Caco-2 (cell line): ENCODE measurements at regions not wholly inside any gene's neighbourhood (a gene's known extent, or its start where the extent isn't known, plus 50 kb on each side); places are given as distances from the start of the nearest gene placed in this dataset.

ENCODE experiments used
- BruUV-seq: library from RNA; stranded (reverse); fragments of 400-500 nt; replicated peaks from 2 replicates; lab custom pipeline; 2021; lab: Mats Ljungman, UMichigan
- CTCF ChIA-PET: fragments of 300-600 bp; sonication (Branson Sonifier 250); formaldehyde crosslinking; loops from one replicate; lab custom pipeline; 2022; ENCODE audit warnings: antibody characterized with exemption; lab: Charles Lee
- POLR2A ChIA-PET: fragments of 300-600 bp; sonication (Branson Sonifier 250); formaldehyde crosslinking; loops from one replicate; lab custom pipeline; 2022; ENCODE audit warnings: antibody characterized with exemption; lab: Charles Lee
- DNase-seq, 2 experiments: peaks; one replicate each; pipeline versions ENCODE4 v3.0.0 to v3.0.0-alpha.2; 2020 to 2022
- H3K27me3 ChIP-seq: replicated peaks from 2 replicates; pipeline ENCODE4 v1.6.0; 2011; ENCODE audit warnings: low read length; ENCODE audit not compliant: control insufficient read depth, insufficient read depth
- H3K36me3 ChIP-seq: 2 replicates; pipeline ENCODE4 v1.5.1; 2011; ENCODE audit warnings: low read length; ENCODE audit not compliant: control insufficient read depth, insufficient read depth
- H3K4me1 ChIP-seq: fragments of 250-450 bp; sonication (Bioruptor Pico); 2 replicates; pipeline ENCODE4 v1.5.1; 2020; ENCODE audit warnings: mild to moderate bottlenecking
- H3K4me3 ChIP-seq: 2 replicates; pipeline ENCODE4 v1.5.1; 2011; ENCODE audit warnings: low read depth, mild to moderate bottlenecking, control low read depth, low read length
- H3K9me3 ChIP-seq: fragments of 250-450 bp; sonication (Bioruptor Pico); 2 replicates; pipeline ENCODE4 v1.5.1; 2020; ENCODE audit warnings: mild to moderate bottlenecking, moderate library complexity
- H3K27ac Mint-ChIP-seq: one replicate; pipeline ENCODE4 v1.8.0; 2022; ENCODE audit warnings: mixed read lengths; ENCODE audit not compliant: unreplicated experiment
- H3K27me3 Mint-ChIP-seq: one replicate; pipeline ENCODE4 v1.8.0; 2022; ENCODE audit warnings: mixed read lengths; ENCODE audit not compliant: insufficient read depth, unreplicated experiment
- H3K36me3 Mint-ChIP-seq: one replicate; pipeline ENCODE4 v1.8.0; 2022; ENCODE audit warnings: mild to moderate bottlenecking, mixed read lengths; ENCODE audit not compliant: insufficient read depth, unreplicated experiment
- H3K4me1 Mint-ChIP-seq: one replicate; pipeline ENCODE4 v1.8.0; 2022; ENCODE audit warnings: low read depth, mixed read lengths; ENCODE audit not compliant: unreplicated experiment
- H3K4me3 Mint-ChIP-seq: one replicate; pipeline ENCODE4 v1.8.0; 2022; ENCODE audit warnings: mild to moderate bottlenecking, moderate library complexity, mixed read lengths; ENCODE audit not compliant: unreplicated experiment
- H3K9me3 Mint-ChIP-seq: one replicate; pipeline ENCODE4 v1.8.0; 2022; ENCODE audit warnings: mixed read lengths; ENCODE audit not compliant: unreplicated experiment
- CTCF ChIP-seq, 2 experiments: fragments of 200-600 bp in 1 of 2; IDR thresholded peaks; 1 replicate in 1 of 2; 2 replicates in 1 of 2; pipeline versions ENCODE4 v1.5.1 to v1.8.0; 2011 to 2022; ENCODE audit warnings: antibody characterized with exemption in 1 of 2, control low read depth in 1 of 2, inconsistent platforms in 1 of 2, low read depth in 1 of 2, low read length in 1 of 2, mild to moderate bottlenecking in 1 of 2, moderate library complexity in 1 of 2; ENCODE audit not compliant: insufficient read depth in 1 of 2, severe bottlenecking in 1 of 2, unreplicated experiment in 1 of 2
- intact Hi-C: fragments of 100-400 bp; cut with micrococcal nuclease; formaldehyde crosslinking; loops from one replicate; pipeline ENCODE4 v1.10.0; 2022; ENCODE audit not compliant: unreplicated experiment

GRCh38 chr6:67680297-67680932 lies 954.7 kb upstream of the ADGRB3 start:
- Mint-ChIP-seq H3K36me3 (no peaks in the 10 kb centered on the region), H3K27ac (no peak overlapping the region), H3K9me3 (peaks cover 9% of the 10 kb centered on the region), H3K27me3 (no peaks in the 10 kb centered on the region), H3K4me1 (no peaks in the 10 kb centered on the region), H3K4me3 (no peak overlapping the region)
- no peaks in the 10 kb centered on the region for H3K36me3 ChIP-seq
- DNase-seq: no peak
- intact Hi-C loops: no loop called here
- H3K9me3 ChIP-seq: no peaks in the 10 kb centered on the region
- ChIA-PET POLR2A (no interaction called here), CTCF (no interaction called here)
- H3K27me3 ChIP-seq: no peaks in the 10 kb centered on the region
- BruUV-seq: no TSS peak
- no peak for TF ChIP-seq CTCF (IDR thresholded peaks at IDR 0.05; ENCODE audit: insufficient read depth in 1 of 2, low read depth in 1 of 2, low read length in 1 of 2, severe bottlenecking in 1 of 2, unreplicated experiment in 1 of 2)
- H3K4me1 ChIP-seq: no peaks in the 10 kb centered on the region
- no peak overlapping the region for H3K4me3 ChIP-seq

GRCh38 chr6:67679566-67680296 lies 955.4 kb upstream of the ADGRB3 start:
- Mint-ChIP-seq H3K36me3 (no peaks in the 10 kb centered on the region), H3K27me3 (no peaks in the 10 kb centered on the region), H3K4me1 (no peaks in the 10 kb centered on the region), H3K4me3 (no peak overlapping the region), H3K9me3 (peaks cover 9% of the 10 kb centered on the region), H3K27ac (no peak overlapping the region)
- BruUV-seq: no TSS peak
- no peaks in the 10 kb centered on the region for H3K4me1 ChIP-seq
- DNase-seq: no peak
- no peaks in the 10 kb centered on the region for H3K36me3 ChIP-seq
- ChIA-PET POLR2A (no interaction called here), CTCF (no interaction called here)
- H3K27me3 ChIP-seq: no peaks in the 10 kb centered on the region
- H3K4me3 ChIP-seq: no peak overlapping the region
- H3K9me3 ChIP-seq: no peaks in the 10 kb centered on the region
- no peak for TF ChIP-seq CTCF (IDR thresholded peaks at IDR 0.05; ENCODE audit: insufficient read depth in 1 of 2, low read depth in 1 of 2, low read length in 1 of 2, severe bottlenecking in 1 of 2, unreplicated experiment in 1 of 2)
- intact Hi-C loops: no loop called here

GRCh38 chr6:67676892-67677291 lies 958.2 kb upstream of the ADGRB3 start:
- TF ChIP-seq CTCF (IDR thresholded peaks at IDR 0.05; ENCODE audit: insufficient read depth in 1 of 2, low read depth in 1 of 2, low read length in 1 of 2, severe bottlenecking in 1 of 2, unreplicated experiment in 1 of 2): no peak
- no peaks in the 10 kb centered on the region for H3K4me1 ChIP-seq
- Mint-ChIP-seq H3K27me3 (no peaks in the 10 kb centered on the region), H3K27ac (no peak overlapping the region), H3K4me3 (no peak overlapping the region), H3K9me3 (peaks cover 9% of the 10 kb centered on the region), H3K36me3 (no peaks in the 10 kb centered on the region), H3K4me1 (no peaks in the 10 kb centered on the region)
- H3K4me3 ChIP-seq: no peak overlapping the region
- ChIA-PET CTCF (no interaction called here), POLR2A (no interaction called here)
- no peaks in the 10 kb centered on the region for H3K27me3 ChIP-seq
- DNase-seq: no peak
- H3K9me3 ChIP-seq: no peaks in the 10 kb centered on the region
- no TSS peak for BruUV-seq
- intact Hi-C loops: no loop called here
- H3K36me3 ChIP-seq: no peaks in the 10 kb centered on the region
